HFF-Myc (cell line): ENCODE measurements at regions not wholly inside any gene's neighbourhood (a gene's known extent, or its start where the extent isn't known, plus 50 kb on each side); places are given as distances from the start of the nearest gene placed in this dataset.

Experiments used
- DNase-seq: peaks from one replicate; pipeline ENCODE4 v3.0.0-alpha.2; 2011; ENCODE audit warnings: low read depth; ENCODE audit errors: extremely low read depth
- H3K4me3 ChIP-seq: replicated peaks from 2 replicates; pipeline ENCODE4 v1.5.1; 2011; ENCODE audit warnings: low read depth, mild to moderate bottlenecking, control low read depth, low read length
- TF ChIP-seq, protein P1 (sequence below): IDR thresholded peaks from 2 replicates; pipeline ENCODE4 v1.5.1; 2012; ENCODE audit warnings: mild to moderate bottlenecking, low read depth, low read length, control low read depth; ENCODE audit errors: missing control alignments

DNA sequence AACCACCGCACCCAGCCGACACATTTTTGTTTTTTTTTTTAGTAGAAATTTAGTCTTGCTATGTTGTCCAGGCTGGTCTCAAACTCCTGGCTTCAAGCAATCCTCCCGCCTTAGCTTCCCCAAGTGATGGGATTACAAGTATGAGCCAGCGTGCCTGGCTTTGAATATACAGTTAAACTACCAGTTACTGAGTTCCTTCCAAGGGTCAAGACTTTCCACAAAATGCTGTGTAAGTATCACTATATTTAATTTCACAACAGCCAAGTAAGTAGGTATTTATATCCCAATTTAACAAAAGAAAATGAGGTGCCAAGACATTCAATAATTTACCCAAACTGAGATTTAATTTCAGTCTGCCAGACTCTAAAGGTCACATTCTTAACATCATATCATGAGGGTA lies 181.3 kb upstream of the TMC3 start:
- TF ChIP-seq, protein P1, sequence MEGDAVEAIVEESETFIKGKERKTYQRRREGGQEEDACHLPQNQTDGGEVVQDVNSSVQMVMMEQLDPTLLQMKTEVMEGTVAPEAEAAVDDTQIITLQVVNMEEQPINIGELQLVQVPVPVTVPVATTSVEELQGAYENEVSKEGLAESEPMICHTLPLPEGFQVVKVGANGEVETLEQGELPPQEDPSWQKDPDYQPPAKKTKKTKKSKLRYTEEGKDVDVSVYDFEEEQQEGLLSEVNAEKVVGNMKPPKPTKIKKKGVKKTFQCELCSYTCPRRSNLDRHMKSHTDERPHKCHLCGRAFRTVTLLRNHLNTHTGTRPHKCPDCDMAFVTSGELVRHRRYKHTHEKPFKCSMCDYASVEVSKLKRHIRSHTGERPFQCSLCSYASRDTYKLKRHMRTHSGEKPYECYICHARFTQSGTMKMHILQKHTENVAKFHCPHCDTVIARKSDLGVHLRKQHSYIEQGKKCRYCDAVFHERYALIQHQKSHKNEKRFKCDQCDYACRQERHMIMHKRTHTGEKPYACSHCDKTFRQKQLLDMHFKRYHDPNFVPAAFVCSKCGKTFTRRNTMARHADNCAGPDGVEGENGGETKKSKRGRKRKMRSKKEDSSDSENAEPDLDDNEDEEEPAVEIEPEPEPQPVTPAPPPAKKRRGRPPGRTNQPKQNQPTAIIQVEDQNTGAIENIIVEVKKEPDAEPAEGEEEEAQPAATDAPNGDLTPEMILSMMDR, result no peak
- H3K4me3 ChIP-seq, result no peak overlapping the region
- no peak for DNase-seq

DNA sequence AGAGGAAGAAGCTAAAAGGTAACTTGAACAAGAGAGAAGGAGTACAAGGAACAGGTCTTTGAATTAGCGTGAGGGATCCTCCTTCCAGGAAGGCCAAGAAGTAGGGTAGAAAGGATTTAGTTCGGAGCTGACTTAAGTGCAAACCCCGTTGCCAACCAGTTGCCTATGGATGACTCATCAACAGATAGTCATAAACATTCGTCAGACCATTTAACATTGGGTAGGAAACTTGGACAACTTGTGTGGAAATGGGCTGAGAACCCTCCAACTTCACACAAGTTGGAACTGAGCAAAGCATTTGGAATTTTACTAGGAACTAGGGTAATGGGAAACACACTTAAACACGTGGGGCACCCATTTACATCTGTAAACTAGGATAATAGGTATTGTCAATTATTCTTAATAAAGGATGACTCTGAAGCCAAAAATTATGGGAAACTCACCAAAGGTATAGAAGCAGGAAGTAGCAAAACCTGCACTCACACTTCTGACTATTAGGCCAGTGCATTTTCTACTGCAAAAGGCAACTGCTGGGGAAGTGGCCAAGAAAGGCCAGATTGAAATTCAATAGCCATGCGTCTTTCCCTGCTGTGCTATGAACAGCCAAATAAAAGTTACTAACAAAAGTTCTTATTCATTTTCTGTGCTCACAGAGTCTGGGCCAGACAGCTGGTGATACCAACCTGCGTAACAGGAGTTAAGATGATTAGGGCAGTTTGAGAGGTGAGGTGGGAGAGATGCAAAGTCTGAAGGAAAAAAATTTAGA lies 174.5 kb upstream of the TMC3 start:
- DNase-seq, result no peak
- TF ChIP-seq, protein P1, result no peak
- H3K4me3 ChIP-seq, result no peak overlapping the region

DNA sequence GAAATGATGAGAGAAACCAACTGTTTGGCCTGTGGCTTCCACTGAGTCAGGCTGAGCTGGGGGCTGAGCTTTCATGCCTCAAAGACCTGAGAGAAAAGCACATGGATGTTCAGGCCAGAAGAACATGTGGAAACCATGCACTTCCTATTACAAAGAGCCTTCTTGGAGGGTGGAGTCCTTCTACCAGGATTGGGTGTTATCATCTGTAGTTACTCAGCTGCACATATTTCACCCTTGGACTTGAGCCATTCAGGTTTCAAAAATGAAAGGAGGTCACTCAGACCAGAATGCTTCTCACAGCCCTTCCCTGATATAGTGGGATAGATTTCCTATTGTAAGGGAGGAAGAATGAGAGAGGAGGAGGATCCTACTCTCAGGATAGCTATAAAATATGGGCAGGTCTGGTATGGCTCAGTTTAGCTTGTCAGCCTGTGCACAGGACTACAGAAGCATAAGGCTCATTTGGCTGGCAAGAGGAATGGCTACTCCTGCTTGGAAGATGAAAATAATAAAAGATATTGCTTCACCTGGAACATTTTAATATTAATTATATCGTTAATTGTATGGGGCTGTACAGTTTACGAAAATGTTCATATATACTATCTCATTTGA lies 173.6 kb upstream of the TMC3 start:
- TF ChIP-seq, protein P1, result no peak
- no peak overlapping the region for H3K4me3 ChIP-seq
- no peak for DNase-seq

DNA sequence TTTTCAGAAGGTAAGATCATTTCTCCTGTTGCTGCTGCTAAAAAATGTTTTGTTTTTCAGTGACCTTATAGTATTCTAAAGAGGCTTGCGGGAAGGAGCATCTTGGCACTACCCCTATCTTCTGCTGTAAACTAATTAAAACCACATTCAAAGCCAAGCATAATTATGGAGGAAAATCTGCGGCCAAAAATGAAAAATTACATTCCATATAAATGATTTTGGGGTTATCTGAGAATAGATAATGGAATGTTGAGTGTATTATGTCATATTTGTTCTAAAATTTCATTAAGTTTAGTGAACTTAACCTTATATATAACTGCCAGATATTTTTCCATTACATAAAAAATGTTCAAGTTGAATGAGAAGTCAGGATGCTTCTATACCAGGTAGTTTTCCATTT lies 170.4 kb upstream of the TMC3 start:
- DNase-seq, result no peak
- no peak overlapping the region for H3K4me3 ChIP-seq
- TF ChIP-seq, protein P1, result no peak

DNA sequence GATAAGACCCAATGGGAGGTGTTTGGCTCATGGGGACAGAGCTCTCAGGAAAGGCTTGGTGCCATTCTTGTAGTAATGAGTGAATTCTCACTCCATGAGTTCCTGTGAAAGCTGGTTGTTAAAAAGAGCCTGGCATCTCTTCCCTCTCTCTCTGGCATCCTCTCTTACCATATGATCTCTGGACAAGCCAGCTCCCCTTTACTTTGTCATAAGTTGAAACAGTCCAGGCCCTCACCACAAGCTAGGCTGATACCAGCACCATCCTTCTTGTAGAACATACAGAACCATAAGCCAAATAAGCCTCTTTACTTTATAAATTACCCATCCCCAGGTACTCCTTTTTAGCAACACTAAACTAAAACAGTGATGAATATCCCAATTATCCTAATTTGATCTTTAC lies 166.9 kb upstream of the TMC3 start:
- no peak overlapping the region for H3K4me3 ChIP-seq
- TF ChIP-seq, protein P1, result no peak
- DNase-seq, result no peak

DNA sequence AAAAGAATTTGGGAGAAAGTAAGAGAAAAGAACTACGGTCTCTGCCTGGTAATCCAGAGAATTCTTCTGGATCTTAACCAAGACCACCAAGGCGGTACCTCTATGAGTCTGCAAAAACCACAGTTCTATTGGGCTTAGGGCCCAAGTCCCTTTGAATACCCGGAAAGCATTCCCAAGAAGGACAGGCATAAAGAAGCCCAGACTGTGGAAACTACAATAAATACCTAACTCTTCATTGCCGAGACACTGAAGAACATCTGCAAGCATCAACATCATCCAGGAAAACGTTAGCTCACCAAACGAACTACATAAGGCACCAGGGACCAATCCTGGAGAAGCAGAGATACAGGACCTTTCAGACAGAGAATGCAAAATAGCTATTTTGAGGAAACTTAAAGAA lies 162.3 kb upstream of the TMC3 start:
- TF ChIP-seq, protein P1, result no peak
- DNase-seq, result no peak
- no peak overlapping the region for H3K4me3 ChIP-seq
